ENCODE measurements at regions not wholly inside any gene's neighbourhood (a gene's known extent, or its start where the extent isn't known, plus 50 kb on each side); places are given as distances from the start of the nearest gene placed in this dataset.

- Histone ChIP-seq H3K4me2 (ENCODE audit: control insufficient read depth, insufficient read depth) (no peak overlapping the region), H3K4me3 (no peak overlapping the region), H3K36me3 (ENCODE audit: control insufficient read depth in 2 of 2, insufficient read depth in 2 of 2, low read length in 1 of 2) (no peaks in the 10 kb centered on the region), H3K9ac (ENCODE audit: control insufficient read depth, insufficient read depth, low read length) (no peak overlapping the region), H3K27ac (ENCODE audit: control insufficient read depth, insufficient read depth) (no peak overlapping the region), H2AFZ (ENCODE audit: control insufficient read depth, low read depth, low read length) (no peak overlapping the region), H3K27me3 (replicated peaks in 1 of 2; ENCODE audit: control insufficient read depth in 2 of 2, insufficient read depth in 2 of 2, low read length in 1 of 2) (no peaks in the 10 kb centered on the region), H4K20me1 (ENCODE audit: control insufficient read depth, insufficient read depth) (no peaks in the 10 kb centered on the region), H3K9me3 (replicated peaks; ENCODE audit: control insufficient read depth, insufficient read depth, low read length) (no peaks in the 10 kb centered on the region), H3K79me2 (ENCODE audit: control insufficient read depth, insufficient read depth, low read length) (no peaks in the 10 kb centered on the region), H3K4me1 (ENCODE audit: control insufficient read depth, insufficient read depth, low read length) (no peaks in the 10 kb centered on the region)
- ChIA-PET RAD21 (ENCODE audit: unreplicated experiment) (no interaction called here), CTCF (no interaction called here), SMC1A (ENCODE audit: uncharacterized antibody, unreplicated experiment) (no interaction called here), POLR2A (no interaction called here)
- intact Hi-C loops (cut with micrococcal nuclease; ENCODE audit: unreplicated experiment) (no loop called here), in situ Hi-C loops (cut with MboI) (no loop called here)
- BruUV-seq (replicated peaks) = no TSS peak
- no peak for TF ChIP-seq STAT3 (IDR thresholded peaks at IDR 0.05; ENCODE audit: low read depth, low read length)
- DNase-seq (ENCODE audit: low read depth, low spot score) (no peak), FAIRE-seq (no peak), ATAC-seq (no peak)
- WGBS (ENCODE audit: insufficient coverage, insufficient replicate concordance, low lambda C conversion rate, missing lambda C conversion rate) = 48% methylated on average over 1 of the region's 1 CpG
Measured at GRCh38 chr18:40630496-40630895, 1324.5 kb upstream of the PIK3C3 start.

DNA sequence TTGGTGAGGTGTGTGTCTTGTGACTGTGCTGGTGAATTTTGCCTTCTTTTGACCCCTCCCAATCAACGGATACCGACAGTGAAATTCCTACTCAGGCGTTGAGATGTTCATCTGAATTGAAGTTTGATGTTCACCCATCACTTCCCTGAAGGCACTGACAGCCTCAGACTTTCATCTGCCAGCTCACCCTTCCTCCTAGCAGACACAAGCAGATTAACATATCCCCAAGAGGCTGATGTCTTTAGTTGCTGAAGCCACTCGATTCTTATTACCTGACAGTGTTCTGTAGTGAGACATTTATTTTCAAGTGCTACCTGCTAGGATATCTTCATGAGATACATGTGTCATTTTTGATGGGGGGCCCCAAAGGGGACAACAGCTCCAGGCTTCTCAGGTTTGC is 1330.1 kb upstream of the PIK3C3 start:
- SMC1A ChIA-PET (ENCODE audit: uncharacterized antibody, unreplicated experiment) = no interaction called here
- no peak for FAIRE-seq

More for the DNA sequence above, 1330.1 kb upstream of the PIK3C3 start:
- Histone ChIP-seq H3K4me2 (ENCODE audit: control insufficient read depth, insufficient read depth) (no peak overlapping the region), H3K79me2 (ENCODE audit: control insufficient read depth, insufficient read depth, low read length) (no peaks in the 10 kb centered on the region), H3K27ac (ENCODE audit: control insufficient read depth, insufficient read depth) (no peak overlapping the region), H2AFZ (ENCODE audit: control insufficient read depth, low read depth, low read length) (no peak overlapping the region), H3K4me3 (no peak overlapping the region), H3K9ac (ENCODE audit: control insufficient read depth, insufficient read depth, low read length) (no peak overlapping the region), H3K4me1 (ENCODE audit: control insufficient read depth, insufficient read depth, low read length) (no peaks in the 10 kb centered on the region), H3K36me3 (ENCODE audit: control insufficient read depth in 2 of 2, insufficient read depth in 2 of 2, low read length in 1 of 2) (no peaks in the 10 kb centered on the region), H3K27me3 (replicated peaks in 1 of 2; ENCODE audit: control insufficient read depth in 2 of 2, insufficient read depth in 2 of 2, low read length in 1 of 2) (no peaks in the 10 kb centered on the region), H4K20me1 (ENCODE audit: control insufficient read depth, insufficient read depth) (no peaks in the 10 kb centered on the region), H3K9me3 (replicated peaks; ENCODE audit: control insufficient read depth, insufficient read depth, low read length) (no peaks in the 10 kb centered on the region)
- CTCF ChIA-PET = no interaction called here
- no peak for DNase-seq (ENCODE audit: low read depth, low spot score)
- TF ChIP-seq POLR2AphosphoS2 (IDR thresholded peaks at IDR 0.05; ENCODE audit: low read depth, low read length) = no peak
- no peak for TF ChIP-seq STAT1 (conservative IDR thresholded peaks at IDR 0.05)
- TF ChIP-seq GABPA (IDR thresholded peaks at IDR 0.05; ENCODE audit: low read depth) = no peak
- TF ChIP-seq IKZF2 (IDR thresholded peaks at IDR 0.05) = no peak
- TF ChIP-seq SP1 (IDR thresholded peaks at IDR 0.05; ENCODE audit: low read depth, low read length) = no peak
- TF ChIP-seq CREM (IDR thresholded peaks at IDR 0.05; ENCODE audit: low read depth) = no peak
- RAD21 ChIA-PET (ENCODE audit: unreplicated experiment) = no interaction called here
- POLR2A ChIA-PET = no interaction called here
- 24% methylated on average over 4 of the region's 4 CpGs for WGBS (ENCODE audit: insufficient coverage, insufficient replicate concordance, low lambda C conversion rate, missing lambda C conversion rate)
- intact Hi-C loops (cut with micrococcal nuclease; ENCODE audit: unreplicated experiment) (no loop called here), in situ Hi-C loops (cut with MboI) (no loop called here)
- no peak for ATAC-seq
- no TSS peak for BruUV-seq (replicated peaks)

All from GM12878 (cell line).